GM19099 (cell line): ENCODE measurements at regions not wholly inside any gene's neighbourhood (a gene's known extent, or its start where the extent isn't known, plus 50 kb on each side); places are given as distances from the start of the nearest gene placed in this dataset.

Experiments used
- POLR2A ChIP-seq: IDR thresholded peaks from 3 replicates; pipeline ENCODE4 v1.6.1; 2011; ENCODE audit warnings: low read depth; ENCODE audit not compliant: insufficient read length; ENCODE audit errors: extremely low read depth

DNA sequence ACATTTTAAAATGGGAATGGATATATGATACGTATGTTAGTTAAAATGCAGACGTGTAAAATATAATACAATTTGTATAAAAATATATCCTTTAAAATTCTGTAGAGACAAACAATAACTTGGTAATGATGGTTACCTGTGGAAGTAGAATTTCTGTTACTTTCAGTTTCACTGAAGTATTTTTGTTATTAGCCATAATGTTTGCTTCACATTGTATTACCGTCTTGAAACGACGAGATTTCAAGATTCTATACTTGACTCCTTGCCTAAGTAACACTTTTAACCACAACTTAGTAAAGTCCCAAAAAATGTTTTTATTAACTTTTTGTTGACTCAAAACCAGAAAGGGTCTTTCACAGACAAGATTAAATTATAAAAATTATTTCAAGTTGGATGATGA, 488.3 kb upstream of the VRK2 start:
- TF ChIP-seq POLR2A, result no peak

GRCh38 chr2:57562495-57562894, 484.1 kb upstream of the VRK2 start:
- no peak for TF ChIP-seq POLR2A

DNA sequence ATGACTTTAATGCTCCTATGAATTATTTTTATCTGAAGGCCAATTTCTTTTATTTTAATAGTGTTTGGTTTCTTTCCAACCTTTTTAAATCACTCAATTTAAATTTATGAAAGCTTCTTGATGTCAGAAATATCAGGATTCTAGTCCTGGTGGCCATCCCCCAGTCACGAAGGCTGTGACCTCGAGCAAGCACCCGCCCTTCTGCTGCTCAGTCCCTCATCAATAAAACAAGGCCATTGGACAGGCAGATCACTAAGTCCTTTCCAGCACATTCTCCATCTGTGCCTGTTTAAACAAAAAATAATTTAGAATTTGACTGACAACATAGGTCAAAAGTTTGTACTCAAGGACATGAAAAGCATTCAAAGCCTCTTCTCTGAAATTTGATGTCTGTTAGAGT, 483.6 kb upstream of the VRK2 start:
- no peak for TF ChIP-seq POLR2A

DNA sequence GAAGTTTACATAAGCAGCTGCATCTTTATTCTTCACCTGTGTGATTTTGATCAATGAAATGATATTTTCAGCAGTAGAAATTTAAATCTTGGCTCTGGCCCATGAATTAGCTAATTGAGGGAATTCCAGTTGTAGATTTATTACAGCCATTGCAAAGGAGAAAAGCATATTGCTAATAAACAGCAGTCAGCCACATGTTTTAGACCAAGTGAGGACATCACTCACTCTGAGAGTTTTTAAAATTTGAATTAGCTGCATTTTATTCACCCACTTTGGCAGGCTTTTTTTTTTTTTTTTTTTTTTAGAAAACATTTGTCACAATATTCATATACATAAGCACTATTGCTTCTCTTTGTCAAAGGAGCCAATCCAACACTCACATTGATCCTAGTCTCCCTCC, 479.4 kb upstream of the VRK2 start:
- no peak for TF ChIP-seq POLR2A

- no peak for TF ChIP-seq POLR2A
These were observed 477.2 kb upstream of the VRK2 start for GRCh38 chr2:57569396-57569795.

- TF ChIP-seq POLR2A, result no peak
These were observed 475.6 kb upstream of the VRK2 start for GRCh38 chr2:57570961-57571360.

DNA sequence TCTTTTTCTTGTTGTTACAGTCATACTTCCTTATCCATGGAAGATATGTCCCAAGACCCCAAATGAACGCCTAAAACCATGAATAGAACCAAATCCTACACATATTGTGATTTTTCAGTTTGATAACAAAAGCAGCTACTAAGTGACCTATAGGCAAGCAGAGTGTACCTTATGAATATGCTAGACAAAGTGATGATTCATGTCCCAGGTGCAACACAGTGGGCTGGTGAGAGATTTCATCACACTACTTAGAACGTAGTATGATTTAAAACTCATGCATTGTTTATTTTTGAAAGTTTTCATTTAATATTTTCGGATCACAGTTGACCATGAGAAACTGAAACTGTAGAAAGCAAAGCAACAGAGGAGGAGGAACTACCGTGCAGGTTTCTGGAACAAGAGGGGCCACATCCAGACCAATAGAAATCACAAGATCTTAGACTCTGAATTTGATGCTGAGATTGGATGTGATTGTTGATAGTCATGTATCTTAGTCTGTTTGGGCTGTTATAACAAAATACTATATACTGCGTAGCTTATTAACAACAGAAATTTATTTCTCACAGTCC, 470.8 kb upstream of the VRK2 start:
- no peak for TF ChIP-seq POLR2A

DNA sequence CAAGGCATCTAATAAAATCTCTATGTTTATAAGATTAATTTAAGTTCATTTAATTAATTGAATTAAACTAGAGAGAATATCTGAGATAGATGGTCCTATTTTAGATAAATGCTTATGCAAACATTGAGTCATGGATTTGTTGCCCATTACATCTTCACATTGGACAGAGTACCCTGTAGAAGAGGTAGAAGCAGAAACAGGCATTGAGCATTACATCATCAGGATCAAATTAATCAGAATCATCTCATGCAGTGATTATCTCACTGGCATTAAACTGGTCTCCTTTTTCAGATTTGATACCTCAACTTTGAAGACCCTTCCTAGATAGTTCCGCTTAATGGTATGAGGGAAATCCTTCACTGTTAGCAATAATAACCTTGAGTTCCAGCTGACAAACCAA, 469.6 kb upstream of the VRK2 start:
- TF ChIP-seq POLR2A, result no peak

- TF ChIP-seq POLR2A, result no peak
These were observed 448.7 kb upstream of the VRK2 start for GRCh38 chr2:57597940-57598339.

DNA sequence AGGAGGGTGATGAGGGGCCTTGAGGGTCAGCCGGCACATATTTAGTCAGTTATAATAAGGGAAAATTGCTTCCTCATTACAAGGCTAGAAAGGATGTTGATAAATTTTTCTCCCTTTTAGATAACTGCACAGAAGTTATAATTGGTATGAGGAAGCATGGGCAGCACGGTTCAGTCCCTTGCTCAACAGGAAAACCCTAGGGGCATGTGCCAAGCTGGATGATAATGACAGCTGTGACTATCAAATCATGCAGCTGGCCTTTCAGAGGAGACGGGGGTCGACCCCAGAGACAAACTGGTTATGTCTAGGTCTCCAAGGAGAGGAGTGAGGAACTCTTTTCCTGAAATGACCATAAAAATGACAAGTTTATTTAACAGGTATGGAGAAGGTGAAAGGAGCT, 448.1 kb upstream of the VRK2 start:
- TF ChIP-seq POLR2A, result no peak

- TF ChIP-seq POLR2A, result no peak
These were observed 443.9 kb upstream of the VRK2 start for GRCh38 chr2:57602733-57603132.

DNA sequence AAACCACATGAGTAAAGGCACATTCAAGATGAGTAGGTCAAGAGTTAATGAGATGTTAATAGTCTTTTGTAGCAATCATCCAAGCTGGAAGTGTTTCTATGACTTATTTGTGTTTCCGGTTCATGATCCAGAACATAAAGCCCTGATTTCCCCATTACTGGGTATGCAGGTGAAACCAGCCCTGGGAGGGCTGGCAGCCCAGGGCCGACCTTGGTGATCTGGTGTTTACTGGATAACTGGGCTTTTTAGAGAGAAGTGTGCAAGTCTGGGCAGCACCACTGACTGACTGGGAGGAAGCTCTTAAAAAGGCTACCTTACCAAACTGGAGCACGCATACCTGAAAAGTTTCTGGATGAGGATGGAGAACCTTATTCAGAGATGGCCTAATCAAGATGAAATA, 431.6 kb upstream of the VRK2 start:
- TF ChIP-seq POLR2A, result no peak

DNA sequence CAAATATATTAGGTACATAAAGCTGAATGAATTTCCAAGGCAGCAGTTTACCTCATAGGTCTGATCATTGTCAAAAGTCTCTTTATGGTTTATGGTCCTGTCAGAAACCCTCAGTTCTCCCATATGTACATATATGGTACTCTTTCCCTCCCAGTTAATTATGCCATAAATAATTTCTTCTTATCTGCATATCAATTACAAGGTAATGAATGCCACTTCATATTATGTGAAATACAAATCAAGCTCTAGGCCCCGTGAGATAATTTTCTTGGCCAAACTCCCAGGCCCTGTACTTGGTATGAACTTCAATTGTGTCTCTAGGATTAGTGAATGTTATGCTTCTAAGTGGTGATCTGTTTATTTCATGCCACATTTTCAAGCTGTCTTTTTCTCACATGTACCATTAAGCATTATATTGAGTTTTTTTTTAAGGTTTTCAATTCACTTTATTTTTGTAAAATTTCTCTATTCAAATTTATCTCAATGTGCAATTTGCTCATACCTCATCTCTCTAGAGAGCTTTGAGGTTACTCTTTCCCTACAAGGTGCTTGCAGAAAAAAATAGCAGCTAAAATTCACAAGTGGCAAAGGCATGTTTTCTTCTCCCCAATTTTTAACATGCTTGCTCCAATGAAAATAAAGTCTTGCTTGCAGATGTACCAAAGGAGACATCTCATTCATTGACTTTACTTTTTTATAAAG, 430.6 kb upstream of the VRK2 start:
- no peak for TF ChIP-seq POLR2A

DNA sequence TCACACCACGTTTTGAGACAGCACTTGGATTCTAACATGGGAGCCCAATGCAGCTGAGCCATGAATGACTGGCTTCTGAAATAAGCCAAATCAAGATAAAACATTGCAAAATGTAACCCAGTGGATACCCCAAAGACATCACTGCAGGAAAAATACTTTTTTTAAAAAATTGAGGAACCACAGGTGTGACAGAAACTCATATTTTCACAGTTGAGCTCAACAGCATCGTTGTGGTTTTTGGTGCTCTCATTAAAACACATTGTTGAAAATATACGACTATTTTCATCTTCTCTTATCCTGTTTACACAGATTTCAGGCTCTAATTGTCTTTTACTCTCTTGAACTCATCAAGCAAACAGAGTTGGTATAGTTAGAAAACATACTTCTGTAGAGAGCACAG, 429.3 kb upstream of the VRK2 start:
- no peak for TF ChIP-seq POLR2A

DNA sequence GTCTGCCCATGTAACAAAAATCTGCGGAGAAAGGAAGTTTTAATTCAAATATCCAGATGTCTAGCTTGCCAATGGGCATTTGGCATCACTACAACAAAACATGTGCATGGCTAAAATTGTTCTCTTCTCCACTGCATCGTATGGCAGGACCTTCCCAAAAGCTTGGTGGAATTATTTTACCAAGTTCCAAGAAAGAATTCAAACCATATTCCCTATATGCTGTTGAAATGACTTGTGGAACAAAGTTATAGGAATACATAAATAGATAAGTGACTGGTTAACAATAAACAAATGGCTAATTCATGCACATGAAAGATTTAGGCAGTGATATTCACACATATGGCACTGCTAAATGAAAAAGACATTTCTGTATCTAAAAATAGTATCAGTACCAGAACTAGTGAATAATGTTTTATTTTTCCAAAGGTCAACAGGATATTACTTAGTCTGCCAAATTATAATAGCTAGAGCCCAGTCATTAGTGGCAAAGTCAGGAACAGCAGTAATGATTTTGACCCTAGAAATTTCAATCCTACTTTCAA, 425.4 kb upstream of the VRK2 start:
- no peak for TF ChIP-seq POLR2A

DNA sequence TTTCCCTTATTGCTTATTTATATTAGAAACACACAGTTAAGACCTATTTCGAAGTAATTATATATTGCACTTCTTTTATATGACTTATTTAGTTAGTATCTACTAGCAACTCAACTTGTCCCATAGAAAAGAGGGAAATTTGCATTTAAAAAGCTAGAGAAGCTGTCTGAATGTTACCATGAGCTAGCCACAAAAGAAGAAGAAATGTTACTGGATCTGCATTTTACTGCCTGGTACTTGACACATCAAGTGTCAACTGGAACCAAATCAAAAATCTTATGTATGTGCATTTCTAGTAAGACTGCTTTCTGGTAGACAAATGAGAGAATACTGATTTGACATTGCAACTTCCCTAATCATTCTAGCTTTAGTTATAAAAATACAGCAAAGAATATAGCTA, 424.6 kb upstream of the VRK2 start:
- TF ChIP-seq POLR2A, result no peak

DNA sequence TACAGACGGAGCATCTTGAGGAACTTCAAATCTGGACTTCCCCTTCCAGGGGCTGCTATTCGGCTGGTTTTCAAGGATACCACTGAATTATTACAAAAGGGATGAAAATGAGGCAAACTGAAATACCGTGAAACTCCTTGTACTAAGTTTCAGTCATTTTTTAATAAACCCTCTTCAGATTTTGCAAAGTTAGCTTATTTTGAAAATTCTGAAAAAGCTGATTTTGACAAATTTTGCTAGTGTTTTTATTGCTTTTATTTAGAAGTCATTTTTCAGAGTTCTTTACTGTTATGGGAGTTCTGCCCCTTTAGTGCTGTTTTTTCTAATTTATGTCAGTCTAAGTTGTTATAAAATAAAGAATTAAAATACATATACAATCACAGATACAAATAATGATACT, 390.4 kb upstream of the VRK2 start:
- no peak for TF ChIP-seq POLR2A

DNA sequence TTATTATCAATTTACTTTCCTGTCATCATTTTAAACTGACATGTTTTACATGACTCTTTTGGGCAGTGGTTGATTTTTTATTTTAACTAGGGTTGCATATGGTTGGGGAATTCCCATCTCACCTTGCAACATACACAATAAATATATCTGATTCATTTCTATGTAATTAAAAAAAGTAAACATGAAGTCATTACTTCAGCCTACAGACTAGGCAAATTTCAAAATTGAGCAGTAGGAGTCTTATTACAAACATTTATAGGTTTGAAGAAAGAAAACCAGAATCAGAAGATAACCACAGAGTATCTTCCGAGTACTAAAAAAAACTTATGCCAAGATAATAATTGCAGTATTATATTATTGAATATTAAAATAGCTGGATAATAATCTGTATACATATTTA, 377.0 kb upstream of the VRK2 start:
- no peak for TF ChIP-seq POLR2A

DNA sequence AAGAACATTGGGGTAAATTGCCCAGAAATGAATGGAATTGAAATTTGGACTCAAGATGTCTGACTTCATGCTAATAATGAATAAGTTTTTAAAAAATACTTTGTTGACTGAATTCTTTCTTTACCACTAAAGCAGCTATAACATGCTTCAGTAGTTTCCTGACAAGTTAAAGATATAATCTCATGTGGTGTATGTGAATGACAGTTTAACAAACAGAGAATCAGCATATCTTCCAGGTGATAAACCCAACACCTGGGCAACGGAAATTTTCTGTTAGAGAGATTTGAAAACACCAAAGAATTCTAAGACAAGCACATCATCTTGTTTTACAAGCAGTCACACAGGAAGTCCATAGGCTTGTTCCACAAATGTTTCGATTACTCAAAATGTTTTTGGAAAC, 372.6 kb upstream of the VRK2 start:
- no peak for TF ChIP-seq POLR2A
